HG03469 (cell line): ENCODE measurements at regions not wholly inside any gene's neighbourhood (a gene's known extent, or its start where the extent isn't known, plus 50 kb on each side); places are given as distances from the start of the nearest gene placed in this dataset.
A peak's percentile ranks its signal among the peaks of the same experiment; 100 is the strongest.
"Not testable (repeated sequence)": the region's sequence is repeated elsewhere in the genome, so short reads cannot be mapped to it uniquely, and the experiment has no call there.

Experiments used
- ATAC-seq: cut with Tn5 transposase; IDR thresholded peaks from one replicate; pipeline ENCODE4 v1.9.1; 2021; ENCODE audit warnings: mild to moderate bottlenecking, moderate library complexity, moderate number of reproducible peaks; ENCODE audit not compliant: unreplicated experiment

GRCh38 chr4:155478336-155478835 is 101.6 kb upstream of the MAP9 start:
- no peak for ATAC-seq

DNA sequence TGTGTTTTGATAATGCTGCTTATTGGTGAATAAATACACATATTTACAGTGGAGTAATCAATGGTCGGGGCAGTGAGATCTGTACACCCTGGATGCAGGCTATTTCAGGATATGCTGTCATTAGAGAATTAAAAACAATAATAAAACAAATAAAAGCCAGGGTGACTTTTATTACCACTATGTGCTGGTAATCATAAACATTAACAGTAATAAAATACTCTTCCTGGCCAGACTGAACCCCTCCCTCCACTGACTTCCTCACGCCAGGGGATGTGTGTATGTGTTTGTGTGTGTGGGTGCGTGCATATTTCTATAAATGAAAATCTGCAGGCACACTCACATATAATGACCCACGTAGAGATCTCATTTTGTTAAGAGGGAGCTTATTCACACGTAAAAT is 98.0 kb upstream of the MAP9 start:
- no peak for ATAC-seq

DNA sequence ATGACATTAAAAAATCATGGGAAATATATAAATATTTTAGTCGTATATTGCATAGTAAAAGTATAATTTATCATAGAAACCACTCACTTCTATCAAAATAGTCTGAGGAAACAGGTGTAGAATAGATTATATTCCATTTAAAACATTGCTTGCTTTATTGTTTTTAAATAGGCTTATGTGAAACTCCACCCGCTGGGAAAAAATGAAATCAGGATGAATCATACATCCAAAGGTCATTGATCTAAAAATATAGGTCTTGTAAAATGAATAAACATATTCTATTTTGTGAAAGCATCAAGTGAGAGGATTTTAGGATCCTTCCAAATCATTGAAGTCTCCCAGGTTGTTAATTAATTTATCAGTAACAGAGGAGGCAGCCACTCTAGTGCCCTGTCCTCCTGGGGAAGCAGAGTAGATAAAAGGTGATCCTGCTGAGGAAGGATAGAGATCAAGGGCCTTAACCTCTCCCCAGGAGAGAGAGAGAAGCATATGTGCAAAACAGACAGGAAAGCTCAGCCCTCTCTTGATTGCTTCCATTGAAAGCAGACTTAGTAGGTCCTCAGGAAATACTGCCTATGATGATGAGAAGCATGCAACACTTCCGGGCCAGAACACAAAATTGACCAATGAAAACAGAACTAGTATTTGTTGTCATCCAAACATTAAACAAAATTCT is 96.8 kb upstream of the MAP9 start:
- ATAC-seq = no peak

DNA sequence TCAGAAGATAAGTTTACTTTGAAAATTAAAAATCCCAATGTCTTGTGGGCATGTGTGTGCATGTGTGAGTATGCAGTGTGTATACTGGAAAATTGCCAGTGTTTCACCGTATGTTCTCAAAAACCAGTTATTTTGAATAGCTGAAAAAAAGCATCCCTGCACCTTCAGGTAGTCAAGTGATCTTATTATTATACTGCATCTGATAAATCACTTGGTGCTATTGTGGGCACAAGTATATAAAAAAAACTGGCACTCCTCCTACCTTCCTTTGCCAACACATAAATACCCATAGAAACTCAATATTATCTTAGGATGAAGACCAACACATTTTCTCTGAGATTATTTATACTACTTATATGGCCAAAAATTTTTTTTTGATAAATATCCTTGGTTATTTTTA is 91.5 kb upstream of the MAP9 start:
- ATAC-seq = no peak

- no peak for ATAC-seq
Observed at GRCh38 chr4:155450676-155451075, 73.9 kb upstream of the MAP9 start.

DNA sequence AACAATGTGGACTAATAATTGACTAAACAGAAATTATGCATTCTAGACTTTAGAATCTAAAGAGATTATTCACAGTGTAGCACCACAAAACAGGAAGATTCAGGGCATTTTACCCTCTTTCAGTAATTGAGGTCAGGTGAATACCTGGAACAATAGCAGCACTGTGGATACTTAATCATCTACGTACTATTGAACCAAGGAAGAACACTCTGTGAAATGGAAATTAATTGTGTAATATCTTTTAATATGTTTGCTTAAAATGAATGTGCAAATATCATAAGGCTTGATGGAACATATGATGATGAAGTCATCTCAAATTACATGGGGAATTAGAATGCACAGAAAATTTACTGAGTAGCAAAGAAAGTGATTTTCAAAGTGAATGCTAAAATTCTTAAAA is 68.5 kb upstream of the MAP9 start:
- ATAC-seq = no peak

DNA sequence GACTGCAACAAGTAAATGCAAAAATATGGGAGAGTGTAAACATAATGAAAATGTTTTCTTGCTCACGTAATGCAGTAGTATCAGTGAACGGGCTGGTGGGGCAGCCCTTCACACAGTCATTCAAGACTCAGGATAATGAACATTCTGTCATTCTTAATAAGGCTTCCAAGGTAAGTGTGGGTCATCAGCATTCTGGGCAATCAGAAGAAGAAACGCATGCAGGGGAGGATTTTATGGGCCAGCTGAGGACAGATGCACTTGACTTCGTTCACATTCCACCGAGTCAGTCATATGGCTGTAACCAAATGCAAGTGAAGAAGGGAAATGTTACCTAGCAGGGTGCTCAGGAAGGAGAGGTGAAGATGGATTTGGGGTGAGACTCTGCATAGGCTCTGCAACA is 68.0 kb upstream of the MAP9 start:
- ATAC-seq = no peak

GRCh38 chr4:155442267-155443105 is 65.7 kb upstream of the MAP9 start:
- ATAC-seq = peak; percentile 51

- ATAC-seq = no peak
Observed at GRCh38 chr4:155441475-155441874, 64.7 kb upstream of the MAP9 start.

GRCh38 chr4:155439760-155440159 is 63.0 kb upstream of the MAP9 start:
- not testable (repeated sequence) for ATAC-seq

DNA sequence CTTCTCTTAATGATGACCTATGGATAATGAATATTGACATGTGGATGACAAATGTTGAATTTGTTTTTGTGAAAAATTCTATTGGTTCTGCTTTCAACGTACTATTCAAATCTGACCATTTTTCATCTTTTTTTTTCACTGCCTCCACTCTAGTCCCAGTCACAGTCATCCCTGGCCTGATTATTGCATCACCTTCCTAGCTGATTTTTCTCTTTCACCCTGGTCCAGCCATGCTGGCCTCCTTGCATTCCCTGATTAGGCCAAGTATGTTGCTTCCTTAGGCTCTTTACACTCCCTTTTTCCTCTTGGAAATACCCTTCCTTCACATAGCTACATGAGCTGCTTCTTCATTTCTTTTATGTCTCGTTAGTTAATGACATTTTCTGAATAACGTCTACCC is 58.1 kb upstream of the MAP9 start:
- no peak for ATAC-seq

GRCh38 chr4:155434366-155434765 is 57.6 kb upstream of the MAP9 start:
- no peak for ATAC-seq

DNA sequence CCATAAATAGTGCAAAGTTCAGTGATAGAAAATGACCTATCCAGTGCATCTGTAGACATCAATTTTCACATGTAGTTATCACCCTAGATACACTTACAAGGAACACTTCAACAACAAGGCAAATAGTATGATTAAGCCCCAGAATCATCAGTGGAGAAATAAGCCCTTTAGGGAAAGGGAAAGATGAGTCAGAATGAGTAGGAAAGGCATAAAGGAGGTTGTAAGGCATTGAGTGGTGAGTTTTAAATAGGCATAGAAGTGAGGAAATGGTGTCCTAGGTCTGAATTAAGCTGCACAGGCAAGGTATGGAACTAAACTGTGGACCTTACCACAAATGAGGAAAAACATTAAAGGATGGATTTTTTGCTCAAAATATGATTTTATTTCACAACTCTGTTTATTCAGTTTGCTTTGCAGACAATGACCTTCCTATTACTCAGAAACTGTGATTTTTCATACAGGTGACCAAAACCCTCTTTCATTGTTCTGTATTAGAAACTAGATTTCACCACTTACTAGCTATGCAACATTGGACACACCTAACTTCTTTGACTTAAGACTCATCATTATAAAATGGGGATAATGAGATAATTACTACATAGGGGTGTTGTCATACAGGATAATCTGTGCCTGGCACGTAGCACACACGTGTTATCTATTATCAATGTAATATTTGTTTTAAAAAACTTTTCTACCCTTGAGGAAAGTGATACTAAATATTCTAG is 57.0 kb upstream of the MAP9 start:
- ATAC-seq = no peak

DNA sequence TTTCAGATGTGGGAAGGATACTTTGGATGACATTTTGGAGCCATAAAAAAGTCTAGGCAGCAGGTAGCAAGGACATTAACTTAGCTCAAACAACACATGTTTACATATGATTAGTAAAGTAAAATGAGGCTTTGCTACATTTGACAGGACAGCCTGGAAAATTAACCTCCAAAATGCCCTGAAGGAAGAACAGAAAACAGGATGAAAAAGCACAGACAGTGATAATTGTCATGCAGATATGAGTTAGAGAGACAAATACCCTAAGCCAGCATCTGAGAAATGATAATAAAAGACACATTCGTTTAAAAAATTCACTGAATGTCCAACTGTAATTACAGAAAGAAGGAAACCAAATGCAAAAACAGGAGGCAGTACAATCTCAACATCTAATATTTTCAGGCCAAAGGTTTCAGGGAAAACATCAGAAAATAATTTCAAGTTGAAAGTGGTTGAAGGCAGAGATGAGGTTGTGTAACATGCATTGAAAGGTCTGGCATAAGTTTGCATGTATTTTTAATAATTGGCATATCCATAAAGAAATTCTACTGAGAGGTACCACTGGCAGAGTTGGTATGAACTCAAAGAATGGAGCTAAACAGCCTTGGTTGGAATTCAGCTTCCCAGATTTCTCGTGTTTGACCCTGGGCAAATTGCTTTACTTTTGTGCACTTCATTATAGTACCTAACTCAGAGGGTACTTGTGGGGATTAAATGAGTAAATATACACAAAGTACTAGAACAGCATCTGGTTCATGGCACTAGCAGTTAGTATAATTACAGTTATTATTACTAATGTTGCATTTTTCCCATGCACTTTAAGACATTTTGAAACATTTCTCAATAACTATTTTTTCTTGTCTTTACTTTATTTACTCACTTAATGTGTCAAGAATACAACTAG is 54.4 kb upstream of the MAP9 start:
- ATAC-seq = no peak

DNA sequence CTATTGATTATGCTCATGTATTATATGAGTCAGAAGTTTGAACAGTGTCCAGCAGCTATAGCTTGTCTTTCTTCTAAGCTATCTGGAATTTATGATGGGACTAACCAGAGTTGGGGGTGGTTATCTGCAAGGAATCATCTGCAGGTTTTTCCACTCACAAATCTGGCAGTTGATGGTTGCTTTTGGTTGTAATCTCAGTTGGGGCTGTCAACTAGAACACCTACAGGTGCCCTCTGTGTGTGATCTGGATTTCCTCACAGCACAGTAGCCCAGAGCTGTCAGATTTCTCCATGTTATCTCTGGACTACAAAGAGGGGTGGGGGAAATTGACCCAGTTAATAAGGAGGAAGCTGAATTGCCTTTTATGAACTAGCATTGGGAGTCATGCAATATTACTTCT is 51.4 kb upstream of the MAP9 start:
- no peak for ATAC-seq

- no peak for ATAC-seq
Observed at GRCh38 chr4:155426953-155427352, 50.2 kb upstream of the MAP9 start.
